ENCODE measurements at regions not wholly inside any gene's neighbourhood (a gene's known extent, or its start where the extent isn't known, plus 50 kb on each side); places are given as distances from the start of the nearest gene placed in this dataset.

DNA sequence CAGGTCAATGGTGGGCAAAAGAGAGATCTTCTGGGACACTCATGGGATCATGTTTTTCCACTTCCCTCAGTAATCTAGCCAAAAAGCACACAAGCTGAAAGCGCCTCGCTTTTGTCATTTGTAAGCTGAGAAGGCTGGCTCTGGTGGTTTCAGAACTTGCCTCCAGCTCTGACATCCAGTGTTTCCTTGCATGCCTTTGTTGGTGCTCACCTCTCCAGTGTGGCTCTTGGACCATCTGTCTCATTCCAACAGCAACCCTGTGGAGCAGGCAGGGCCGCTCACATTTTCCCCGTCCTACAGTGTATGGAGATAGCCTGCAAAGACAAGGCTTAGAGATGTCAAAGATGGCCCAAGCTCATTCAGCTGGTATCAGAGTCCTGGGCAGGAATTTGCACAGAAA, 160.8 kb upstream of the KLF4 start:
- Mint-ChIP-seq H3K27me3 (ENCODE audit: insufficient read depth, low read depth, poor library complexity) (no peaks in the 10 kb centered on the region), H3K4me3 (no peak overlapping the region), H3K4me1 (peaks cover 6% of the 10 kb centered on the region; the same call in 1 of the 3 replicates), H3K27ac (no peak overlapping the region), H3K36me3 (ENCODE audit: low read depth) (no peaks in the 10 kb centered on the region), H3K9me3 (no peaks in the 10 kb centered on the region; the same call in 1 of the 3 replicates)
- DNase-seq (ENCODE audit: low spot score) (no peak), ATAC-seq (no peak)
- Histone ChIP-seq H3K27me3 (ENCODE audit: insufficient read depth) (no peaks in the 10 kb centered on the region), H3K79me2 (replicated peaks; ENCODE audit: insufficient read depth) (no peaks in the 10 kb centered on the region), H4K20me1 (replicated peaks; ENCODE audit: insufficient read depth) (no peaks in the 10 kb centered on the region), H3K4me1 (ENCODE audit: insufficient read depth) (no peaks in the 10 kb centered on the region), H2AFZ (no peak overlapping the region), H3F3A (replicated peaks; ENCODE audit: low read depth) (no peaks in the 10 kb centered on the region), H3K4me2 (no peak overlapping the region), H3K27ac (ENCODE audit: low read depth) (no peak overlapping the region), H3K4me3 (no peak overlapping the region), H3K36me3 (ENCODE audit: insufficient read depth) (no peaks in the 10 kb centered on the region), H3K9me2 (ENCODE audit: insufficient read depth) (peaks cover 2% of the 10 kb centered on the region; the same call in 1 of the 2 replicates)
- TF ChIP-seq, protein P1, sequence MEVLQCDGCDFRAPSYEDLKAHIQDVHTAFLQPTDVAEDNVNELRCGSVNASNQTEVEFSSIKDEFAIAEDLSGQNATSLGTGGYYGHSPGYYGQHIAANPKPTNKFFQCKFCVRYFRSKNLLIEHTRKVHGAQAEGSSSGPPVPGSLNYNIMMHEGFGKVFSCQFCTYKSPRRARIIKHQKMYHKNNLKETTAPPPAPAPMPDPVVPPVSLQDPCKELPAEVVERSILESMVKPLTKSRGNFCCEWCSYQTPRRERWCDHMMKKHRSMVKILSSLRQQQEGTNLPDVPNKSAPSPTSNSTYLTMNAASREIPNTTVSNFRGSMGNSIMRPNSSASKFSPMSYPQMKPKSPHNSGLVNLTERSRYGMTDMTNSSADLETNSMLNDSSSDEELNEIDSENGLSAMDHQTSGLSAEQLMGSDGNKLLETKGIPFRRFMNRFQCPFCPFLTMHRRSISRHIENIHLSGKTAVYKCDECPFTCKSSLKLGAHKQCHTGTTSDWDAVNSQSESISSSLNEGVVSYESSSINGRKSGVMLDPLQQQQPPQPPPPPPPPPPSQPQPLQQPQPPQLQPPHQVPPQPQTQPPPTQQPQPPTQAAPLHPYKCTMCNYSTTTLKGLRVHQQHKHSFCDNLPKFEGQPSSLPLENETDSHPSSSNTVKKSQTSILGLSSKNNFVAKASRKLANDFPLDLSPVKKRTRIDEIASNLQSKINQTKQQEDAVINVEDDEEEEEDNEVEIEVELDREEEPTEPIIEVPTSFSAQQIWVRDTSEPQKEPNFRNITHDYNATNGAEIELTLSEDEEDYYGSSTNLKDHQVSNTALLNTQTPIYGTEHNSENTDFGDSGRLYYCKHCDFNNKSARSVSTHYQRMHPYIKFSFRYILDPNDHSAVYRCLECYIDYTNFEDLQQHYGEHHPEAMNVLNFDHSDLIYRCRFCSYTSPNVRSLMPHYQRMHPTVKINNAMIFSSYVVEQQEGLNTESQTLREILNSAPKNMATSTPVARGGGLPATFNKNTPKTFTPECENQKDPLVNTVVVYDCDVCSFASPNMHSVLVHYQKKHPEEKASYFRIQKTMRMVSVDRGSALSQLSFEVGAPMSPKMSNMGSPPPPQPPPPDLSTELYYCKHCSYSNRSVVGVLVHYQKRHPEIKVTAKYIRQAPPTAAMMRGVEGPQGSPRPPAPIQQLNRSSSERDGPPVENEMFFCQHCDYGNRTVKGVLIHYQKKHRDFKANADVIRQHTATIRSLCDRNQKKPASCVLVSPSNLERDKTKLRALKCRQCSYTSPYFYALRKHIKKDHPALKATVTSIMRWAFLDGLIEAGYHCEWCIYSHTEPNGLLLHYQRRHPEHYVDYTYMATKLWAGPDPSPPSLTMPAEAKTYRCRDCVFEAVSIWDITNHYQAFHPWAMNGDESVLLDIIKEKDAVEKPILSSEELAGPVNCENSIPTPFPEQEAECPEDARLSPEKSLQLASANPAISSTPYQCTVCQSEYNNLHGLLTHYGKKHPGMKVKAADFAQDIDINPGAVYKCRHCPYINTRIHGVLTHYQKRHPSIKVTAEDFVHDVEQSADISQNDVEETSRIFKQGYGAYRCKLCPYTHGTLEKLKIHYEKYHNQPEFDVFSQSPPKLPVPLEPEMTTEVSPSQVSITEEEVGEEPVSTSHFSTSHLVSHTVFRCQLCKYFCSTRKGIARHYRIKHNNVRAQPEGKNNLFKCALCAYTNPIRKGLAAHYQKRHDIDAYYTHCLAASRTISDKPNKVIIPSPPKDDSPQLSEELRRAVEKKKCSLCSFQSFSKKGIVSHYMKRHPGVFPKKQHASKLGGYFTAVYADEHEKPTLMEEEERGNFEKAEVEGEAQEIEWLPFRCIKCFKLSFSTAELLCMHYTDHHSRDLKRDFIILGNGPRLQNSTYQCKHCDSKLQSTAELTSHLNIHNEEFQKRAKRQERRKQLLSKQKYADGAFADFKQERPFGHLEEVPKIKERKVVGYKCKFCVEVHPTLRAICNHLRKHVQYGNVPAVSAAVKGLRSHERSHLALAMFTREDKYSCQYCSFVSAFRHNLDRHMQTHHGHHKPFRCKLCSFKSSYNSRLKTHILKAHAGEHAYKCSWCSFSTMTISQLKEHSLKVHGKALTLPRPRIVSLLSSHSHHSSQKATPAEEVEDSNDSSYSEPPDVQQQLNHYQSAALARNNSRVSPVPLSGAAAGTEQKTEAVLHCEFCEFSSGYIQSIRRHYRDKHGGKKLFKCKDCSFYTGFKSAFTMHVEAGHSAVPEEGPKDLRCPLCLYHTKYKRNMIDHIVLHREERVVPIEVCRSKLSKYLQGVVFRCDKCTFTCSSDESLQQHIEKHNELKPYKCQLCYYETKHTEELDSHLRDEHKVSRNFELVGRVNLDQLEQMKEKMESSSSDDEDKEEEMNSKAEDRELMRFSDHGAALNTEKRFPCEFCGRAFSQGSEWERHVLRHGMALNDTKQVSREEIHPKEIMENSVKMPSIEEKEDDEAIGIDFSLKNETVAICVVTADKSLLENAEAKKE (CRISPR knock-in tag; IDR thresholded peaks at IDR 0.05): no peak
- TF ChIP-seq, protein P2, sequence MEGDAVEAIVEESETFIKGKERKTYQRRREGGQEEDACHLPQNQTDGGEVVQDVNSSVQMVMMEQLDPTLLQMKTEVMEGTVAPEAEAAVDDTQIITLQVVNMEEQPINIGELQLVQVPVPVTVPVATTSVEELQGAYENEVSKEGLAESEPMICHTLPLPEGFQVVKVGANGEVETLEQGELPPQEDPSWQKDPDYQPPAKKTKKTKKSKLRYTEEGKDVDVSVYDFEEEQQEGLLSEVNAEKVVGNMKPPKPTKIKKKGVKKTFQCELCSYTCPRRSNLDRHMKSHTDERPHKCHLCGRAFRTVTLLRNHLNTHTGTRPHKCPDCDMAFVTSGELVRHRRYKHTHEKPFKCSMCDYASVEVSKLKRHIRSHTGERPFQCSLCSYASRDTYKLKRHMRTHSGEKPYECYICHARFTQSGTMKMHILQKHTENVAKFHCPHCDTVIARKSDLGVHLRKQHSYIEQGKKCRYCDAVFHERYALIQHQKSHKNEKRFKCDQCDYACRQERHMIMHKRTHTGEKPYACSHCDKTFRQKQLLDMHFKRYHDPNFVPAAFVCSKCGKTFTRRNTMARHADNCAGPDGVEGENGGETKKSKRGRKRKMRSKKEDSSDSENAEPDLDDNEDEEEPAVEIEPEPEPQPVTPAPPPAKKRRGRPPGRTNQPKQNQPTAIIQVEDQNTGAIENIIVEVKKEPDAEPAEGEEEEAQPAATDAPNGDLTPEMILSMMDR (conservative IDR thresholded peaks at IDR 0.05; ENCODE audit: low read depth in 2 of 2): no peak
- TF ChIP-seq, protein P3, sequence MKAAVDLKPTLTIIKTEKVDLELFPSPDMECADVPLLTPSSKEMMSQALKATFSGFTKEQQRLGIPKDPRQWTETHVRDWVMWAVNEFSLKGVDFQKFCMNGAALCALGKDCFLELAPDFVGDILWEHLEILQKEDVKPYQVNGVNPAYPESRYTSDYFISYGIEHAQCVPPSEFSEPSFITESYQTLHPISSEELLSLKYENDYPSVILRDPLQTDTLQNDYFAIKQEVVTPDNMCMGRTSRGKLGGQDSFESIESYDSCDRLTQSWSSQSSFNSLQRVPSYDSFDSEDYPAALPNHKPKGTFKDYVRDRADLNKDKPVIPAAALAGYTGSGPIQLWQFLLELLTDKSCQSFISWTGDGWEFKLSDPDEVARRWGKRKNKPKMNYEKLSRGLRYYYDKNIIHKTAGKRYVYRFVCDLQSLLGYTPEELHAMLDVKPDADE (IDR thresholded peaks at IDR 0.05): no peak
- TF ChIP-seq STAT1 (IDR thresholded peaks at IDR 0.05; ENCODE audit: unreplicated experiment) (no peak), ZNF331 (CRISPR knock-in tag; IDR thresholded peaks at IDR 0.05; ENCODE audit: low read depth) (no peak), NANOG (IDR thresholded peaks at IDR 0.05; ENCODE audit: borderline replicate concordance) (no peak), POLR2AphosphoS5 (IDR thresholded peaks at IDR 0.05; ENCODE audit: low read depth) (no peak), EZH2phosphoT487 (IDR thresholded peaks at IDR 0.05; ENCODE audit: unreplicated experiment) (no peak), ZNF114 (CRISPR knock-in tag; IDR thresholded peaks at IDR 0.05) (no peak)

All from GM23338 (cell line).